MM.1S (cell line): ENCODE measurements at regions not wholly inside any gene's neighbourhood (a gene's known extent, or its start where the extent isn't known, plus 50 kb on each side); places are given as distances from the start of the nearest gene placed in this dataset.

Experiments used
- DNase-seq: peaks from one replicate; pipeline ENCODE4 v3.0.0-alpha.2; 2015
- H2AFZ ChIP-seq: fragments of 300-600 bp; sonication (generic); 2 replicates; pipeline ENCODE4 v1.6.0; 2016; ENCODE audit warnings: antibody characterized with exemption, low read length
- H3F3A ChIP-seq: fragments of 300-600 bp; sonication (generic); 2 replicates; pipeline ENCODE4 v1.6.1; 2016; ENCODE audit warnings: mild to moderate bottlenecking, antibody characterized with exemption, low read length, moderate library complexity, mixed read lengths; ENCODE audit not compliant: insufficient read depth
- H3K27ac ChIP-seq: fragments of 300-600 bp; sonication (generic); 2 replicates; pipeline ENCODE4 v1.5.1; 2016; ENCODE audit warnings: mild to moderate bottlenecking, low read length
- H3K27me3 ChIP-seq: fragments of 300-600 bp; sonication (generic); replicated peaks from 2 replicates; pipeline ENCODE4 v1.6.0; 2016; ENCODE audit warnings: low read length; ENCODE audit not compliant: insufficient read depth
- H3K36me3 ChIP-seq: fragments of 300-600 bp; sonication (generic); replicated peaks from 2 replicates; pipeline ENCODE4 v1.6.1; 2016; ENCODE audit warnings: mild to moderate bottlenecking, low read length, mixed read lengths; ENCODE audit not compliant: insufficient read depth
- H3K4me1 ChIP-seq: fragments of 300-600 bp; sonication (generic); 2 replicates; pipeline ENCODE4 v1.6.1; 2016; ENCODE audit warnings: low read length, mixed read lengths
- H3K4me2 ChIP-seq: fragments of 300-600 bp; sonication (generic); 2 replicates; pipeline ENCODE4 v1.6.0; 2016; ENCODE audit warnings: low read depth, low read length
- H3K4me3 ChIP-seq: fragments of 300-600 bp; sonication (generic); 2 replicates; pipeline ENCODE4 v1.5.1; 2016; ENCODE audit warnings: low read length, mixed read lengths
- H3K79me2 ChIP-seq: fragments of 300-600 bp; sonication (generic); 2 replicates; pipeline ENCODE4 v1.6.1; 2016; ENCODE audit warnings: mixed run types, low read length, mixed read lengths
- H3K9ac ChIP-seq: fragments of 300-600 bp; sonication (generic); 2 replicates; pipeline ENCODE4 v1.6.1; 2016; ENCODE audit warnings: low read length, mixed read lengths
- H3K9me2 ChIP-seq: fragments of 300-600 bp; sonication (generic); replicated peaks from 2 replicates; pipeline ENCODE4 v1.6.1; 2016; ENCODE audit warnings: mild to moderate bottlenecking, low read length, mixed read lengths; ENCODE audit not compliant: insufficient read depth
- H3K9me3 ChIP-seq: fragments of 300-600 bp; sonication (generic); replicated peaks from 2 replicates; pipeline ENCODE4 v1.6.1; 2016; ENCODE audit warnings: mild to moderate bottlenecking, low read length, mixed read lengths; ENCODE audit not compliant: insufficient read depth
- H4K20me1 ChIP-seq: fragments of 300-600 bp; sonication (generic); 2 replicates; pipeline ENCODE4 v1.6.1; 2016; ENCODE audit warnings: mild to moderate bottlenecking, low read length, moderate library complexity, mixed read lengths; ENCODE audit not compliant: insufficient read depth
- CTCF ChIP-seq: fragments of 300-600 bp; sonication (generic); IDR thresholded peaks from 2 replicates; pipeline ENCODE4 v1.5.1; 2016; ENCODE audit warnings: antibody characterized with exemption, low read length, mixed read lengths
- EZH2 ChIP-seq: fragments of 300-600 bp; sonication (generic); optimal IDR thresholded peaks from 2 replicates; pipeline ENCODE3; 2017; ENCODE audit warnings: low read depth, mild to moderate bottlenecking, antibody characterized with exemption, low read length, mixed read lengths
- EZH2phosphoT487 ChIP-seq: fragments of 300-600 bp; sonication (generic); IDR thresholded peaks from 2 replicates; pipeline ENCODE4 v1.6.1; 2018; ENCODE audit warnings: antibody characterized with exemption, low read length

- Histone ChIP-seq H3K79me2 (no peaks in the 10 kb centered on the region), H3K9ac (no peak overlapping the region), H2AFZ (no peak overlapping the region), H3K36me3 (no peaks in the 10 kb centered on the region), H3K27ac (no peak overlapping the region), H3K4me1 (no peaks in the 10 kb centered on the region), H3K27me3 (peaks cover 21% of the 10 kb centered on the region), H3K9me3 (no peaks in the 10 kb centered on the region), H3K4me2 (no peak overlapping the region), H3K9me2 (no peaks in the 10 kb centered on the region), H4K20me1 (no peaks in the 10 kb centered on the region), H3F3A (no peaks in the 10 kb centered on the region), H3K4me3 (no peak overlapping the region)
- TF ChIP-seq EZH2phosphoT487 (no peak), EZH2 (no peak), CTCF (no peak)
- DNase-seq, result no peak
Observed at GRCh38 chr20:19958928-19959327, 58.2 kb upstream of the NAA20 start.

GRCh38 chr20:19960745-19961144 lies 56.4 kb upstream of the NAA20 start:
- Histone ChIP-seq H3K9me2 (no peaks in the 10 kb centered on the region), H3K79me2 (no peaks in the 10 kb centered on the region), H3K27me3 (peaks cover 38% of the 10 kb centered on the region), H3K9ac (no peak overlapping the region), H2AFZ (no peak overlapping the region), H3K4me1 (no peaks in the 10 kb centered on the region), H3K9me3 (no peaks in the 10 kb centered on the region), H4K20me1 (no peaks in the 10 kb centered on the region), H3K4me2 (no peak overlapping the region), H3F3A (no peaks in the 10 kb centered on the region), H3K36me3 (no peaks in the 10 kb centered on the region), H3K4me3 (no peak overlapping the region), H3K27ac (no peak overlapping the region)
- no peak for DNase-seq
- no peak for TF ChIP-seq EZH2phosphoT487
- TF ChIP-seq EZH2, result no peak
- TF ChIP-seq CTCF, result no peak

- H3F3A ChIP-seq, result no peaks in the 10 kb centered on the region
- no peaks in the 10 kb centered on the region for H3K9me3 ChIP-seq
- no peak for DNase-seq
- H3K4me3 ChIP-seq, result no peak overlapping the region
- no peaks in the 10 kb centered on the region for H3K4me1 ChIP-seq
- H3K79me2 ChIP-seq, result no peaks in the 10 kb centered on the region
- H4K20me1 ChIP-seq, result no peaks in the 10 kb centered on the region
- H3K36me3 ChIP-seq, result no peaks in the 10 kb centered on the region
- H3K27ac ChIP-seq, result no peak overlapping the region
- TF ChIP-seq EZH2, result no peak
- TF ChIP-seq EZH2phosphoT487, result no peak
- no peak for TF ChIP-seq CTCF
- H3K4me2 ChIP-seq, result no peak overlapping the region
- no peaks in the 10 kb centered on the region for H3K9me2 ChIP-seq
- H3K27me3 ChIP-seq, result peaks cover 43% of the 10 kb centered on the region
- H2AFZ ChIP-seq, result no peak overlapping the region
- no peak overlapping the region for H3K9ac ChIP-seq
Observed at GRCh38 chr20:19961293-19961692, 55.9 kb upstream of the NAA20 start.
